Ishikawa (cell line): ENCODE measurements at regions not wholly inside any gene's neighbourhood (a gene's known extent, or its start where the extent isn't known, plus 50 kb on each side); places are given as distances from the start of the nearest gene placed in this dataset.

Experiments used
- CEBPB ChIP-seq: IDR thresholded peaks from 2 replicates; pipeline ENCODE4 v1.6.1; 2012
- CREB1 ChIP-seq: IDR thresholded peaks from 2 replicates; pipeline ENCODE4 v1.6.1; 2012; ENCODE audit warnings: low read depth
- EGR1 ChIP-seq: IDR thresholded peaks from 2 replicates; pipeline ENCODE4 v1.6.1; 2012
- FOXM1 ChIP-seq: IDR thresholded peaks from 2 replicates; pipeline ENCODE4 v1.6.1; 2012; ENCODE audit warnings: low read depth, borderline replicate concordance
- TAF1 ChIP-seq: IDR thresholded peaks from 2 replicates; pipeline ENCODE4 v1.6.1; 2012; ENCODE audit warnings: low read depth, mild to moderate bottlenecking
- YY1 ChIP-seq: IDR thresholded peaks from 2 replicates; pipeline ENCODE4 v1.6.1; 2012; ENCODE audit warnings: low read depth
- TF ChIP-seq, protein P1 (sequence below): IDR thresholded peaks from 2 replicates; pipeline ENCODE4 v1.6.1; 2012; ENCODE audit warnings: low read depth, mild to moderate bottlenecking
- TF ChIP-seq, protein P2 (sequence below): IDR thresholded peaks from 2 replicates; pipeline ENCODE4 v1.6.1; 2012

DNA sequence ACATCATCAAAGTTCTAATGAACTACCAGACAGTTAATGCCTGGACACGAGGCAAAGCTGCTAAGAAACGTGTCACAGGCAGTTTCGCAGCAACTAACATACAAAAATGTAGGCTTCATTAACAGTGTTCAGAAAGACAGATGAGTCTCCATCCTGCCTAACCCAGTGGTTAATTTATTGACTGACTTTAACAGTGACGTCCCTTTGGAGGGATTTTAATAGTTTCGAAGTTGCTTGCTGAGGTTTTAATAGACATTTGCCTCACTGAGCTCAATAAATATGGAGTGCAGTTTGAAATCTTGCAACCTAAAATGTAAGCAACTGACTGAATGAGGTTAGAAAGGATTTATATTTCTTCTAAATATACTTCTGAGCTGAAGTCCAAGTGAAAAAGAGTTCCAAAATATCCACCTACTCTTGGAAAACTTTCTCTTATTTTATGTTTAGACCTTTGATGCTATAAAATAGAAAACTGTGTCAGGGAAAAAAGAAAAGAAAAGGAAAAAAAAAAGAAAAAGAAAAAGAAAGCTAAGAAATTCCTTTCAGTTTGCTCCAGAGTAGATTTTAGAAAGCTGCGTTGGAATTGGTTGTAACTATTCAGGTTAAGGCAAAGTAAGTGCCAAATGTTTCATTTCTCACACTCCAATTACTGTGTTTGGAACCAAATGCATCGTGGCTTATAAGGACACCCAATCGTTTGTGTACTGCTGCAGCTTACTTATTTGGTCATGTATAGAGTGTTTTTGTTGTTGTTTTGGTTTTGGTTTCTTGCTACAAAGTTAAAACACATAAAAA lies 2016.6 kb downstream of the MAT2B start:
- TF ChIP-seq EGR1, result no peak
- TF ChIP-seq, protein P1, sequence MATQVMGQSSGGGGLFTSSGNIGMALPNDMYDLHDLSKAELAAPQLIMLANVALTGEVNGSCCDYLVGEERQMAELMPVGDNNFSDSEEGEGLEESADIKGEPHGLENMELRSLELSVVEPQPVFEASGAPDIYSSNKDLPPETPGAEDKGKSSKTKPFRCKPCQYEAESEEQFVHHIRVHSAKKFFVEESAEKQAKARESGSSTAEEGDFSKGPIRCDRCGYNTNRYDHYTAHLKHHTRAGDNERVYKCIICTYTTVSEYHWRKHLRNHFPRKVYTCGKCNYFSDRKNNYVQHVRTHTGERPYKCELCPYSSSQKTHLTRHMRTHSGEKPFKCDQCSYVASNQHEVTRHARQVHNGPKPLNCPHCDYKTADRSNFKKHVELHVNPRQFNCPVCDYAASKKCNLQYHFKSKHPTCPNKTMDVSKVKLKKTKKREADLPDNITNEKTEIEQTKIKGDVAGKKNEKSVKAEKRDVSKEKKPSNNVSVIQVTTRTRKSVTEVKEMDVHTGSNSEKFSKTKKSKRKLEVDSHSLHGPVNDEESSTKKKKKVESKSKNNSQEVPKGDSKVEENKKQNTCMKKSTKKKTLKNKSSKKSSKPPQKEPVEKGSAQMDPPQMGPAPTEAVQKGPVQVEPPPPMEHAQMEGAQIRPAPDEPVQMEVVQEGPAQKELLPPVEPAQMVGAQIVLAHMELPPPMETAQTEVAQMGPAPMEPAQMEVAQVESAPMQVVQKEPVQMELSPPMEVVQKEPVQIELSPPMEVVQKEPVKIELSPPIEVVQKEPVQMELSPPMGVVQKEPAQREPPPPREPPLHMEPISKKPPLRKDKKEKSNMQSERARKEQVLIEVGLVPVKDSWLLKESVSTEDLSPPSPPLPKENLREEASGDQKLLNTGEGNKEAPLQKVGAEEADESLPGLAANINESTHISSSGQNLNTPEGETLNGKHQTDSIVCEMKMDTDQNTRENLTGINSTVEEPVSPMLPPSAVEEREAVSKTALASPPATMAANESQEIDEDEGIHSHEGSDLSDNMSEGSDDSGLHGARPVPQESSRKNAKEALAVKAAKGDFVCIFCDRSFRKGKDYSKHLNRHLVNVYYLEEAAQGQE, result no peak
- TF ChIP-seq TAF1, result no peak
- TF ChIP-seq, protein P2, sequence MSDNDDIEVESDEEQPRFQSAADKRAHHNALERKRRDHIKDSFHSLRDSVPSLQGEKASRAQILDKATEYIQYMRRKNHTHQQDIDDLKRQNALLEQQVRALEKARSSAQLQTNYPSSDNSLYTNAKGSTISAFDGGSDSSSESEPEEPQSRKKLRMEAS, result no peak
- no peak for TF ChIP-seq CEBPB
- no peak for TF ChIP-seq FOXM1
- TF ChIP-seq YY1, result no peak
- TF ChIP-seq CREB1, result no peak
